ENCODE measurements at regions not wholly inside any gene's neighbourhood (a gene's known extent, or its start where the extent isn't known, plus 50 kb on each side); places are given as distances from the start of the nearest gene placed in this dataset.
A peak's percentile ranks its signal among the peaks of the same experiment; 100 is the strongest.

DNA sequence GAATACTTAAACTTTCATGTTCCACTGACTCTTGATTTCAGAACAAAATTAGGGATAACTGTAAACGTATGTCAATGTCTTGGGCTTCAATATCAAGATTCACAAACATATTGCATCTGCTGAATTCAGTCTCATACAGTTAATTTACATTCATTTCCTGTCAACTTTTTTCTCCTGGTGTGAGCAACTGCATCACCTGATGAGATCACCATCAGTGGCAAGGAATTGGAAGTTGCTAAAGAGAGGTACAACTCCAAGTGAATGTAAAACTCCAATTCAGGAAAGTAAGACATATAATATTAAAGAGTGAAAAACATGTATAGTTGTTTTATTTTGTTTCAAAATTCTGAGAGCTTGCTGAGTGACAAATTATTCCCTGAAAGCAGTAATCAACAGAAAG lies 1336.2 kb upstream of the C9orf72 start:
- DNase-seq (ENCODE audit: low read depth): no peak

DNA sequence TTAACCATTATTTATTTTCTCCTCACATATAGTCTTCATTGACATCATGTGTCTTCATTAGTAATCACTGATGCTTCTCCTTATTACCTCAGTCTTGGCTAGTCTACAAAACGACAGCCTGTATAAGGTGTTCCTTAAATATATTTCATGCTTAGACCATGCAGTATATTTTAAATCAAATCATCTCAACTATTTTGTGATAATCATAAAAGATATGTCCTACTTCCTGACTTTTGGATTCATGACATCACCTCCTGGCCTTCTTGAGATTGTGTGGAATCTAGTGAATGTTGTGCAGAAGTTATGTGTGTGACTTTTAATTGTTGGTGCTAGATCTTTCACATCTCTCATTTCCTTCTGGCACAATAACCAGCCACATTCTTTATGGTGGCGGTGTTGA lies 1339.3 kb upstream of the C9orf72 start:
- no peak for DNase-seq (ENCODE audit: low read depth)

DNA sequence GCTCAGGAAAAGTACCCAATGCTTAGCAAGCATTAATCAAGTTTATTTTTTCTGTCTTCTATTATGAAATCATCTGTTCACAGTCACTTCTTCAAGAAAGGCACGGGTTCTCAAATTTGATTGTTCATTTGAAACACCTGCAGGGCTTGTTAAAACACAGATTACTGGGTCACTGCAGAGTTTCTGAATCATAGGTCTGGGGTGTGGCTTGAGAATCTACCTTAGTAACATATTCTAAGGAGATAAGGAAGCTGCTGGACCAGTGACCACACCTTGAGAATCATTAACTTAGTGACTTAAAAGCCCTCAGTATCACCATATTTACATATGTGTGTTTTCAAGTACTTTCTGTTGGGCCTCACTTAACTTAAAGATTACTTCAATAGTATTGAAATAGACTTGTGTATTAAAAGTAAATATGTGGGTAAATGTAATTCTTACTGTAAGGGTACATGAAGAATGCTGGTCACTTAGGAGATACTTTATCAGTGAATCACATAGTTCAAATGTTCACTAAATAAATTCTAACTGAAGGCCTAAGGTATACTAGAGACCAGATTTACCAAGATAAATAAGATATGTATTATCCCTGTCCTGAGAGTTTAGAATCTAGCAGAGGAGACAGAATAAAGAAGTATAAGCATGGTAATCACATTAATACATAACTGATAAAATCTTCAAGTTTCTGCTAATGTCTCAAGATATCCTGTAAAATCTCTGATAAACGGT lies 1342.1 kb upstream of the C9orf72 start:
- DNase-seq (ENCODE audit: low read depth): no peak

DNA sequence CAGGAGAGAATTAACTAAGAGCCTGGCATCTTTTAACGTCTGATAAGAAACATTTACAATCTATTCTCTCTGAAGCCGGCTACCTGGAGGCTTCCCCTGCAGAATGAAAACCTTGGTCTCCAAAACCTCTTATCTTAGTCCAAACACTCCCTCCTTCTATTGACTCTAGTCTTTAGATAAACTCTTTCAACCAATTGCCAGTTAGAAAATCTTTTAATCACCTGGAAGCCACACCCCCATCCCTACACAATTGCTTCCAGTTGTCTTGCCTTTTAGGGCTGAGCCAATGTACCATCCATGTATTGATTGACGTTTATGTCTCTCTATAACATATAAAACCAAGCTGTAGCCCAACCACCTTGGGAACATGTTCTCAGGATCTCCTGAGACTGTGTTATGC lies 1343.1 kb upstream of the C9orf72 start:
- DNase-seq (ENCODE audit: low read depth): no peak

DNA sequence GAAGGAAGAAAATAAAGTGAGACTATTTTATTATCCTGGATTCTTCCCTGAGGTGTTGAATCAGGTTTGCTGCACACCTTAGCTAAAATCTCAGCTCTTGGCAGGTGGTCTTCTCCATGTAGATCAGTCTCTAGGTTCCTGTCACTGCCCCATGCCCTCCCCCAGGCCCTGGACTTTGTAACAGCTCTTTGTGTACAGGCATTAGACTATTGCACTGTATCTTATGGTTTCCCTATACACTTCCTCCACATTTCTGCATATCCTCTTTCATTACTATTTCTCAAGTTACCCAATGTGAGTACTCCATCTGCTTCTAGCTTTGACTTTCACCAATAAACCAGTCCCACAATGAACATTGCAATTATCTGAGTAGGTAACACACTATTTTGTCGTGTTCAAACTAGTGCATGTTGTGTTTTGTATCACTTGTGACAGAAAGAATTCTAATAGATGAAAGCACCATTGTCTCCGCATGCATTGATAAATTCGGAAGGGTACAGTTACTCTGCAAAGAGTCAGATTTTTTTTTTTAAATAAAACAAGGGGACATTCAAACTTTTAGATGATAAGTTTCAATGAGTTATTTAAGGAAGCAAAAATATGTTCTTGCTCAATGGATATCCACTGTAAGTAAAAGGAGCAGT lies 1348.7 kb upstream of the C9orf72 start:
- DNase-seq (ENCODE audit: low read depth): no peak

DNA sequence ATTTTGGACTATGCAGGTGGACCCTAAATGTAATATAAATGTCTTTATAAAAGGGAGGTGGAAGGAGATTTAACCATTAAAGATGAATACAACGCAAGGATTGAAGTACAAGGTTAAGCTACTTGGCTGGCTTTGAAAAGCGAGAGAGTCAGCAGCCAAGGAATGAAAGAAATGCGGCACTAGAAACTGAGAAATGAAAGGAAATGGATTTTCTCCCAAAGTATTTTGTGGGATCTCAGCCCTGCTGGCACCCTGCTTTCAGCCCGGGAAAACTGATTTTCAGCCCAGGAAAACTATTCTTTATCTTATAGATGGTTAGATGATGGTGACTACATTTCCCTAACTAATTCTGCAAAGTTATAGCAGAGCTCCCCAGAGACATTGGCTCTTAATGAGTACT lies 1349.6 kb upstream of the C9orf72 start:
- DNase-seq (ENCODE audit: low read depth): no peak

DNA sequence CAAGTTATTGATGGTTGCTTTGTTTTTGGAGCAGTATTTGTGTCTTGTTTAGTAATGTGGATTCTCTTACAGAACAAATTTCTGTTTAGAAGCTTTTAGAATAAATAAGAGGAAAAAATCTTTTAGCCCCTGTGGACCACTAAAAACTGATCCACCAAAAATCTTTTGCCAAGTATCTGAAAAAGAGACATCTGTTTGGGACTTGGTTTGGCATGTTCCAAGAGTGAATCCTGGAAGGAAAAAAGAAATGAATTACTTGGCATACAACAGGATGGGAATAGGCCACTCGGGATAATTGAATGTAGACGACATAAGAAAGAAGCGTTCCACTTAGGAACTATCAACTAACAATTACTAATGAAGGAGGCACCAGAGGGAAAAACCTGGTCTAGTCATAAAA lies 1350.1 kb upstream of the C9orf72 start:
- DNase-seq (ENCODE audit: low read depth): no peak

DNA sequence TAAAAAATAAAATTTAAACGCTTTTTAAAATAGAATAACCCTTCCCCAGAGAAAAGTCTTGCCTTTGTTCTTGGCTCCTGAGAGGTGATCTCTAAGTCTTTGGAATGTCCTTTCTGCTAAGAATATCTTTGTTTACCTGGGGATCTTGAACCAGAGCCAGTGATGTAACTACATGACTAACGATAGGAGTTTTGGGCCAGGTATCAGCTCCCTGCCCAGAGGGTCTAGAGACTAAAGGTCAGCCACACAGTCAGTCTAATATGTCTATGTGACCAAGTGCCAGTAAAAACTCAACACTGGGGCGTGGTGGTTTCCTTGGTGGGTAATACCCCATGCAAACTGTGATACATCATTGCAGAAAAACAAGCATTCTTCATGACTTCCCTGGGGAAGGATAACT lies 1351.9 kb upstream of the C9orf72 start:
- no peak for DNase-seq (ENCODE audit: low read depth)

DNA sequence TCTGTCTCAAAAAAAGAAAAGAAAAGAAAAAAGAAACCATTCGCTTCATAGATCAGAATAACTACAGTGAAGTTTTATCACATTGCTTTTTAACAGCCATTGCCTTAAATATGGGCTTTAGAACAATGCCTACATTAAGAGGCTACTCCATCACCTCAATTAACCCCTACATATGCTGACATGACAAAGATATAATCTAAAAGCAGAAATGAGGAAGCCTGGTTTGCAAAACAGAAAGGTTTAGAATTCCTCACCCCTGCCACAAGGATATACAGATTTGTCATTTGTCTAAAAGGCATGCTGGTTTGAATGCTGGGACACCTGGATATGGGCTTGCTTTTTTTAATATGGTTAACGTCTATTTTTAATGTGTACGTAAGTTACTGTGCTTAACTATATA lies 1353.0 kb upstream of the C9orf72 start:
- DNase-seq (ENCODE audit: low read depth): no peak

DNA sequence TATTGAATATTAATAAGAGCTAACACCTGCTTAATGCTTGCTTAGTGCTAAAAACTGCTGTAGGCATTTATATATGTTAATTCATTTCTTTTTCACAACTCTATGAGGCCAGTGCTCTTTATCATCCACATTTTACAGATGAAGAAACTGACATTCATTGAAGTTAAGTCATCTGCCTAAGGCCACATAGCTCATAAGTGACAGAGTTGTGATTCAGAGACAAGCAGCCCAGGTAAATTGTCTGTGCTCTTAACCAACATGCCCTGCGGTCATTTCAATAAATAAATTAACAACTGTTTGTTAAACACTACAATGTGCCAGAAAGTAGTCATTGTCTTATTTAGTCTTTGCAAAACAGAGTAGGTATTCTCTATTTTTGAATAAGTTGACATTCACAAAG lies 1354.4 kb upstream of the C9orf72 start:
- no peak for DNase-seq (ENCODE audit: low read depth)

DNA sequence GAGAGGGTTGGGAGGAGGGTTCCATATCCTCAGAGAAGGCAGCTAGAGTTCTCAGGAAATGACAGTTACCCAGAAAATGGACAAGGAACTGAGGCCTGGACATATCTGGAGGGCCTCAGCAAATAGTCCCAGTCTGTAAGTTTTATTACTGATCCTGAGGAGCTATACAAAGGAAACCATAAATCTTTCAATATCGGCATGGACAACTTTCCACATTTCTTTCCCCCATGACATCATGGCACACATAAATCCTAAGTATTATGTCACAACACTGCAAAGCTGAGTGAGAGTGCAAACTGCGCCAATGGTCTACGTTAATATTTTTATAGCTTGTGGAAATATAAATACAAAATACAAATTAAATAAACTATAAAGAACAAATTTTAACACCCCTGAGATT lies 1356.2 kb upstream of the C9orf72 start:
- no peak for DNase-seq (ENCODE audit: low read depth)

DNA sequence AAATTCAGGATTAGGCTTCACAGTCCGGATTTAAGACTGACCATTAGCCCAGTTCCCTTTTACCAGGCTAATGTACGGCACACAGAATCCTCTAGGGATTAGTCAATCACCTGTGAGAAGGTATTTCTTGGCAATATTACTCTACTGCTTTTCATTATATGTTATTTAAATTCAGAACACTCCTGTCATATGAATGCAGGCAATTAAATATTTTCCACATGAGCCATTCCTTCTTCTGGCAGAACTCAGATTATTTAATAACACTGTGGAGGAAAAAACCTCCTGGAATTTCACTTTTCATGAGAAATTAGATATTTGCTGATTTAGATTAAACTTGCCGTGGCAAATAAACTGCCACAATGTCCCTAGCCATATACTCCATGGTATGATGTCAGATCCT lies 1357.5 kb upstream of the C9orf72 start:
- no peak for DNase-seq (ENCODE audit: low read depth)

DNA sequence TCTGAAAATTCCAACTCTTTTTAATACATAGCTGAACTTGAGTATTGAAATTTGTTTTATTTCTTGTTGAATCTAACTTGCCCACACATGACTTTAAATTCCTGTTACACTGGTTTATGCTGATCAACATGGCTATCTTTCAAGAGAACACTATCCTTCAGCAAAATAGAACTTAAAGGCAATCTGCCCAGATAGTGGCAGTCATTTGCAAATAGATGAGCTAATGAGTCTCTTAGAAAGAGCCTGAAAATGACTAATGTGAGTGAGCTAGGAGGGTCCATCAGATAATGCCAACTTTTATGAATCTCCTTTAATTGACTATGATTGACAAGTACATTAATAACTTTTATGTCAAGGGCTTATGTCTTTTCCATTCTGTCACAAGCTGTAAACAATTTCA lies 1360.8 kb upstream of the C9orf72 start:
- DNase-seq (ENCODE audit: low read depth): no peak

DNA sequence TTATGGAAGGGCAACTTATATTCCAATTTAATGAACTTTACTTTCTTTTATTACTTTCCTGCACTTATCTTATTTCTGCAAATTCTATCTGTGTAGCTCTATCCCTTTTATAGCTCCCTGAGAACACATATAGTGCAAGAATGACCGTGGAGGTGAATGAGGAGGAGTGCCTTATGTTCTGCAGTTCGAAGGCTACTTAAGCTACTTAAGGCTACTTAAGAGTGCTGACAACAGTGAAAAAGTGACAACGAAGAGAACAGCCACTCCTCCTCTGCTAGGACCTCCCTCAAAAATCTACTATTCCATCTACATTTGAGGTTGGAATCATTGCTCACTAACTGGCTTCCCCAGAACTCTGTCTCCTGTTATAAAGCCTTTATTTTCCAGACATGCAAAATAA lies 1365.7 kb upstream of the C9orf72 start:
- DNase-seq (ENCODE audit: low read depth): no peak

DNA sequence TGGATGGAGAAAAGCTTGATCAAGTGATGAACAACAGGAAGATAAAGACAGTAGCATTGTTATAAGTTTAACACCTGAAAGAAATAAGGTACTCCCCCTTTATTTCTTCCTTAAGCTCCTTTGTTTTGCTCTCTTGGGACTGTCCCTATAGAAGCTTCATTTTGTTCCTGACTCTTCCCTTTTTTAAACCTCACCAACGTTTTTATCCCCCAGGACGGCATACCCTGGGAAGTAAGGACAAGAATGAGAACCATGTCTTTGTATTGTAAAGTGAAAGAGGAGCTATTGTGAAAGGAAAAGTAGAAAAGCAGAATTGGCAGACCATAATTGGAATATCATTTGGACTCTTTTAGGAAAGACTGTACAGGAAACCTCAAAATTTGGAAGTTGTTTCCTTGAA lies 1368.6 kb upstream of the C9orf72 start:
- no peak for DNase-seq (ENCODE audit: low read depth)

DNA sequence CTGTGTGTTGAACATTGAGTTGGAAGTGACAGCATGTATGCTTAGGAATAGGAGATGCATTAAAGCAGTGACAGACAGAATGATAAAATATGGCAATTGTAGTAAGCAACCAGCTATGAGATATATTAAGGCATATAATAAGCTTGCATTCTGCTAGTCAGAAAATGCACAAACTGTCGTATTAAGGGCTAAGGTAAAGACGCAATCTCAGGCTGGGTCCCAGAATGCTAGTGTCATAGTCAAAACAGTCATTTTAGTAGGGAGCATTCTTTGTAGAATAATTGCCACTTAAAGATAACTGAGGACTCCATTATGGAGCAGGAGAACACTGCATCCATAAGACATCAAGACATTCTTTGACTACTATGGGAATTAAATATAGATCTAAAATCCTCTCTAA lies 1369.7 kb upstream of the C9orf72 start:
- DNase-seq (ENCODE audit: low read depth): no peak

DNA sequence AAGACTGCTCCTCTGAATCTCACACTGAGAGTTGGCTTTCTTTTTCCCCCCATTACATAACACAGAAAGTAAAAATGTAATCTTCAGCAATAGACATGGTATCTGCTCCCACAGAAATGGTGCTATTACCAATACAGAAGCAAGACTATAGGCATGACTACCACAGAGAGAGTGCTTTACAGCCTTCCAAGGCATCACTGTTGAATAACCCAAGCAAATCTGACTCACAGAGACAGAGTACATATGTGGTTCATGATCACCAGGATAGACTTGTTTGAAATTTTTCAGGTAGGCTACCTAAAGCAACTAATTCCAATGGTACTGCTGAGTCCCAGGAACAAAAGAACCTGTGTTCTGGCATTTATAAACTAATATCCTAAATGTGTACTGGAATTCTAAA lies 1373.4 kb upstream of the C9orf72 start:
- no peak for DNase-seq (ENCODE audit: low read depth)

DNA sequence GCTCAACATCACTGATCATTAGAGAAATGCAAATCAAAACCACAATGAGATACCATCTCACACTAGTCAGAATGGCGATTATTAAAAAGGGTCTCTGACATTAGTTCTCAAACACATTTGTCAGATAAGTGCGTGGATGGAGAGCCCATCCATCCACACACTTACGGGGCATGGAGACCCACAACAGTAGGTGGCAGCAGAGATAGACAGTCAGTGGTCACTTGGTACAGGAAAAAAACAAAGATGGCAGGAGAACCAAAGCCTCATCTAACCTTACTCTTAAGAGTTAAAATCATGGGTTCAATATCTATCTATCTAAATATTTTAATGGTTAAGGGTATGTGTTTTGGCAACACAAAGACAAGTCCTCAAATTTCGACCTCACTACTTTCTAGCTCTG lies 1378.7 kb upstream of the C9orf72 start:
- peak; percentile 23 for DNase-seq (ENCODE audit: low read depth)

DNA sequence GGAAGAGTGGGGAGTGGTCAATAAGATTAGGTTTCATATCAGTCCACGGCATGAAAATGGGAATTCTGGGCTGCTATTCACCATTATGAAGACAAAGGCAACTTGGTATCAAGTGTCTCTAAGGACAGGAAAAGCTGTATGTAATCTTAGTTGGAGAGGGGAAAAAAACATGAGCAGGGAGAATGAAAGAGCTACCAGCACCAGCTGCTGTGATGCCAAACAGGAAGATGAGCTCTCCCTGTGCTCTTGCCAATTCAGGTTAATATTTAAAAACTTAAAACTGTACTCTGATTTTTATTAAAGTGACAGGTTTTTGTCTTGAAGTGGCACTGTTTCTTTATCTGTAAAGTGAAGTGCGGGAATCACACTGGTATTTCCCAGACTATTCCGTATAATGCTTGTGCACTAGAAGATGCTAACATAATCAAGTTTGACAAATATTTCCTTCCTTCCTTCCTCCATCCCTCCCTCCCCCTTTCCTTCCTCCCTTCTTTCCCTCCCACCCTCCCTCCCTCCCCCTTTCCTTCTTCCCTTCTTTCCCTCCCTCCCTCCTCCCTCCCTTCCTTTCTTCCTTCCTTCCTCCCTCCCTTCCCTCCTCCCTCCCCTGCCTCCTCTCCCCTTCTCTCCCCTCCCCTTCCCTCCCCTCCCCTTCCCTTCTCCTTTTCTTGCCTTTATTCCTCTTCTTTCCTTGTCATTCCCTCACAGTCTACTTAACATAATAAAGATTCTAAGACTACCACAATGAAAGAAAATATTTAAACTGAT lies 1383.0 kb upstream of the C9orf72 start:
- DNase-seq (ENCODE audit: low read depth): no peak

DNA sequence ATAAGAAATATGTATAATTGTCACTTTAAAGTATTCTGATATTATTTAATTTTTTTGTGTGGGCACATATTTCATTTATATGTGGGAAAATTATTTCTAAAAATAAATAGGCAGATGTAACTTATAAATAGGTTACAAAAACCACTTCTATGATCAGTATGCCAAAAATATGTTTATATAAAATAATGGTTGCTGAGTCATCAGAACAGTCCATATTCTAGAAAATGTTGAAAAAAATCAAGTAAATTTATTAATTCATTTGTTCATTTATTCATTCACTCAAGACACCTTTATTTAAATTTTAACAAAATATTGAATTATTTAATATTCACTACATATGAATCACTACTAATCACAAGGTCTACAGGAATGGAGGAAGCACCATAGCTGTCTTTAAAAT lies 1387.3 kb upstream of the C9orf72 start:
- no peak for DNase-seq (ENCODE audit: low read depth)

DNA sequence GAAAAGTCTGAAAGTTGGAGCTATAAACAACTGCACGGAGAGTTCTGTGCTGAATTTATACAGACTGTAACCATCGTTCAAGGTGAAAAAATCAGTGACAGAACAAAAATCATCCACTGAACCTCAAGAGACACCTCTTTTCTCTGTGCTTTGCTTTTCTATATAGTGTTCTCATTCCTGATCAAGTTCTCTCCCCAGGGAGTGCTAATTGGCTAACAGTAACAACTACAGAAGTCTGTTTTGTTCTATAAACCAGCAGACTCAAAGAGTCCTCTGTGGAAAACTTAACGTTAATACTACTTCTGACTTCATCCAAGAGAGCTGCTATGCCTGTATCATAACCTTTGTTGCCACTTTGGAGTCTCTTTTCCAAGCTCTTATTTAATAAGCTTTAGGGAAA lies 1388.3 kb upstream of the C9orf72 start:
- DNase-seq (ENCODE audit: low read depth): no peak

DNA sequence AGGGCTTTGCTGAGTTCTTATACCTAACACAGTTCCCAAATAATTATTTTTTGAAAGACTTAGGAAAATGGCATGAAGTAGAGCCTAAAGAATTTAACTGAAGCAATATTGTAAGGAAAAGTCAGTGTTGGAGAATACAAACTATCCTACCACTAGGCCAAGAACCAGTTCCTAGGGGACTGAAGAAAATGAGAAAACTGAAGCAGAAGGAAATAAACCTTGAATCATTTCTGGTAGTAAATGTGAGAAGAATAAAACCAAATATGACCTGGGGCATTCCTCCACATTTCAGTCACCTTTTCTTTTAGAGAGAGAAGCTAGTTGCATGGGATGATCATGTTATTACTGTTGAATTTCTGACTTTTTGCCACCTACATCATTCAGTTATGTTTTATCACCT lies 1393.9 kb upstream of the C9orf72 start:
- no peak for DNase-seq (ENCODE audit: low read depth)

DNA sequence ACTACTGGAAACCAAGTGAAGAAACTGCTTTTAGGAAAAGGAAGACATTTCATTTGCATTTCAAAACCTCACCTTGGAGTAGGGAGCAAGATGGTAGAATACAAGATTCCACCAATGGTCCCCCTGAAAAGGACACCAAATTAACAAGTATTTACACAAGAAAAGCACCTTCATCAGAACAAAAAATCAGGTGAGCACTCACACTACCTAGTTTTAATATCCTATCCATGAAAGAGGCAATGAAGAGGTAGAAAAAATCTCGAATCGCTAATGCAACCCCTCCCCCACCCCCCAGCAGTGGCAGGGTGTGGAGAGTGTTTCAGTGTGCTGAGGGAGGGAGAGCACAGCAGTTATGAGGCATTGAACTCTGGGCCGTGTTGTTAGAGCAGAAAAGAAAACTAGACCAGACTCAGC lies 1397.0 kb upstream of the C9orf72 start:
- DNase-seq (ENCODE audit: low read depth): no peak
